ENCODE measurements at regions not wholly inside any gene's neighbourhood (a gene's known extent, or its start where the extent isn't known, plus 50 kb on each side); places are given as distances from the start of the nearest gene placed in this dataset.

DNA sequence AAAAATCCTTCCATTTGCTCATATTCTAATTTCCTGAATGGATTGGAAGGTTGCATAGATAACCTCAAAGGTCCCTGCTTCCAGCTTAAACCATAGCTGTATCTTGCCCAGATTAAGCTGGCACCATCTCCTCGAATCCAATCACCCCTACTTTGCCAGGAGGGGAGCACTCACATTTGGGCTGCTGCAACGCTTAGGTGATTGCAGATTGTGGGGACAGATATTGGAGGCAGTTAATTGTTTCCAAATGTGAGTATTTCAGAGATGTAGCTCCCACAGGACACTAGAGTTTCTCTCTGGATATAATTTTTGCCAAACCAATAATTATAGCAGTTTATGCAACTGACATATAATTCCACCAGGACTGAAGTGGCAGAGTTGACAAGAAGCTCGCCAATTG, 53.5 kb upstream of the ACSL1 start:
- no peak for TF ChIP-seq CTCF (conservative IDR thresholded peaks at IDR 0.05)
- Mint-ChIP-seq H3K9me3 (peaks cover 4% of the 10 kb centered on the region), H3K4me3 (no peak overlapping the region), H3K27me3 (peaks cover 3% of the 10 kb centered on the region), H3K4me1 (ENCODE audit: unreplicated experiment) (peaks cover 4% of the 10 kb centered on the region), H3K27ac (no peak overlapping the region), H3K36me3 (no peaks in the 10 kb centered on the region)
- no peak for DNase-seq (ENCODE audit: extremely low spot score, unreplicated experiment)

DNA sequence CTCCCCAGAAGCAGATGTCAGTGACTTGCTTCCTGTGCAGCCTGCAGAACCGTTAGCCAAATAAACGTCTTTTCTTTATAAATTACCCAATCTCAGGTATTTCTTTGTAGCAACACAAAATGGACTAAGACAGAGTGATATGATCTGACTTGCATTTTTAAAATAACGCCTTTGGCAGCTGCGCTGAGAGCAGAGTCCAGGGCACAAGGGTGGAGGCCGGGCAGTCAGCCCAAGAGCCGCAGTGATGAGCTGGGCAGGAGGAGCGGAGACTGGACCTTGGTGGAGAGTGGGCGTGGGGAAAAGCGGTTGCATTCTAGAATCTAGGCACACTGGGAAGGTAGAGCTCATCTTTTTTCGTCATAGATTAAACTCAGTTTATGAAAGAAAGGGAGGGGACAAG, 56.5 kb upstream of the ACSL1 start:
- H3K36me3 Mint-ChIP-seq = no peaks in the 10 kb centered on the region
- H3K27ac Mint-ChIP-seq = no peak overlapping the region
- H3K4me1 Mint-ChIP-seq (ENCODE audit: unreplicated experiment) = peaks cover 4% of the 10 kb centered on the region
- TF ChIP-seq CTCF (conservative IDR thresholded peaks at IDR 0.05) = no peak
- no peak overlapping the region for H3K4me3 Mint-ChIP-seq
- H3K9me3 Mint-ChIP-seq = no peaks in the 10 kb centered on the region
- no peak for DNase-seq (ENCODE audit: extremely low spot score, unreplicated experiment)
- peaks cover 3% of the 10 kb centered on the region for H3K27me3 Mint-ChIP-seq

DNA sequence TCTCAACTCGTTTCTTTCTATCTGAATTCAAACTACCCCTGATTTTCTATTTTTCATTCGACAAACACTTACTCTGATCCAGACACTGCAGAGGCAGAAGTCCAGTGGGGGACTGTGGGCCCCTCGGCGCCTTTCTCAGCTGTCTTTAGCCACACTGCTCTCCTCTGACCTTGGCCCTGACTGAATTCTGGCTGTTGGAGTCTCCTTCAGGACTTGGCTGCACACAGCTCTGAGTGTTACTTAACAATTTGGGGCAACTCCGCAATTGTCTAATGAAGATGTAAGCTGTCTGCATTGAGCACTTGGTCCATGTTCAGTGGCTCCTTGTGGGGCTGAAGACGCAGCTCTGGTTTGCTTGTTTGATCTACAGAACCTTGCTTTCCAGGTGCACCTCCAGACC, 57.3 kb upstream of the ACSL1 start:
- Mint-ChIP-seq H3K27ac (no peak overlapping the region), H3K4me3 (no peak overlapping the region), H3K4me1 (ENCODE audit: unreplicated experiment) (peaks cover 4% of the 10 kb centered on the region), H3K9me3 (no peaks in the 10 kb centered on the region), H3K27me3 (peaks cover 3% of the 10 kb centered on the region), H3K36me3 (no peaks in the 10 kb centered on the region)
- TF ChIP-seq CTCF (conservative IDR thresholded peaks at IDR 0.05) = no peak
- no peak for DNase-seq (ENCODE audit: extremely low spot score, unreplicated experiment)

DNA sequence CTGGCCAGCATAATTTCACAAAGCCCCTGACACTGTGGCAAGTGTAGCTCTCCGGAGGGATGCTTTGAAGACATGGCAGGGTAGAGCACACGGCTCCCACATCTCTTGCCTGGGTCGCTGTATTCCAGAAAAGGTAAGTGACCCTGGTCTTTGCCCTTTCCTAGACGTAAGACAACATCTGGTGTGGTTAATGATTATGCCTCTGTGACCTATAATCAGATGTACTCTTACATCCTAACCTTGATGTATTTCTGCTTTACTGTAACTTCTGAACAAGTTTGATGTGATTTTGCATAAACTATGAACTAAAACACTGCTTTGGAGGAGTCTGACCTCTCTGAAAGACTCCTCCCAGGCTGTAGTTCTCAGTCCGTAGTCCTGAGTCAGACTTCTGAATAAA, 59.1 kb upstream of the ACSL1 start:
- DNase-seq (ENCODE audit: extremely low spot score, unreplicated experiment) = no peak
- Mint-ChIP-seq H3K36me3 (no peaks in the 10 kb centered on the region), H3K9me3 (no peaks in the 10 kb centered on the region), H3K4me1 (ENCODE audit: unreplicated experiment) (no peaks in the 10 kb centered on the region), H3K27me3 (peaks cover 3% of the 10 kb centered on the region), H3K27ac (no peak overlapping the region), H3K4me3 (no peak overlapping the region)
- TF ChIP-seq CTCF (conservative IDR thresholded peaks at IDR 0.05) = no peak

DNA sequence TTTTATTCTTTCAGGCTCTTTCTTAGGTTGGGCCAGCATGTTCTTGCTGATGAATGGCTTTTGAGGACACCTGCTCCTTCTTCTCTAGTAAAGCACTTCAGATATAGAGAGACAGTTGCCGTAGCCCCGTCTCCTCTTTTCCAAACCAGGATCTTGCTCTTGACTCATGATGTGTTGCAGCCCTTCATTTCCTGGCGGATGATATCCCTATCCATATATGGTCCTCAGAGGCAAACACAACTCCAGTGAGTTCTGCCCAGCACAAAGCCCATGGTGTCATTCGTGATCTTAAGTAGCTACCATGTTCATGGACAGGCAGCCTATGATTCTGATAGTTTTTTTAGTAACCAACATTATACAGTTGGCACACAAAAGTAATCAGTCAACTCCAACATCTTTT, 59.8 kb upstream of the ACSL1 start:
- H3K4me3 Mint-ChIP-seq = no peak overlapping the region
- TF ChIP-seq CTCF (conservative IDR thresholded peaks at IDR 0.05) = no peak
- H3K27me3 Mint-ChIP-seq = peaks cover 3% of the 10 kb centered on the region
- H3K4me1 Mint-ChIP-seq (ENCODE audit: unreplicated experiment) = no peaks in the 10 kb centered on the region
- H3K36me3 Mint-ChIP-seq = no peaks in the 10 kb centered on the region
- H3K27ac Mint-ChIP-seq = no peak overlapping the region
- DNase-seq (ENCODE audit: extremely low spot score, unreplicated experiment) = no peak
- no peaks in the 10 kb centered on the region for H3K9me3 Mint-ChIP-seq

DNA sequence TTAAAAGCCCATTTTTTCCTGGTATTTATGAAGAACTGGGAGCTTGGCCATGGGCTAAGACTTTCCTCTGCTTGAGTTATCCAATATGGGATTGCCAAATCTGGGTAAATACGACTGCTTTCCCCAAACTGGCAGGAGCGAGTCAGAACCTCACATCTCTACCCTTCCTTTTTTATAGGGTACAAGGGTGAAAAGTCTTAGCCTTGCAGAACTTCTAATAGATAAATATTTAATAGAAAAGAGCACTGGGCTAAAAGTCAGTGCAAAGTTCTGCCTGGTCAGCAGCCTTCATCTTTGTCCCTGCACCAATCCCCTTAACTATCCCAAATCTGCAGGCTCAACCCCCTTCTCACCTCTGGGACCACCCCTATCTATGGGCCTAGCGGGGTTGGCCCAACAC, 61.6 kb upstream of the ACSL1 start:
- TF ChIP-seq CTCF (conservative IDR thresholded peaks at IDR 0.05) = no peak
- Mint-ChIP-seq H3K9me3 (no peaks in the 10 kb centered on the region), H3K27me3 (no peaks in the 10 kb centered on the region), H3K4me3 (no peak overlapping the region), H3K4me1 (ENCODE audit: unreplicated experiment) (no peaks in the 10 kb centered on the region), H3K27ac (no peak overlapping the region), H3K36me3 (no peaks in the 10 kb centered on the region)
- no peak for DNase-seq (ENCODE audit: extremely low spot score, unreplicated experiment)

Measured in type B pancreatic cell (in vitro differentiated cells).